Peyer's patch (tissue), 4 donors: ENCODE measurements at regions not wholly inside any gene's neighbourhood (a gene's known extent, or its start where the extent isn't known, plus 50 kb on each side); places are given as distances from the start of the nearest gene placed in this dataset.

Experiments used
- DNase-seq, 3 donors: peaks; one replicate each; pipeline ENCODE4 v3.0.0-alpha.2; 2017 to 2019
- H3K27ac ChIP-seq, 4 donors: fragments of 200-600 bp; sonication (generic); one replicate each; pipeline ENCODE4 v1.5.1; 2016 to 2019
- H3K27me3 ChIP-seq, 2 donors: fragments of 200-600 bp; sonication (generic); one replicate each; pipeline ENCODE4 v1.5.1; 2019
- H3K36me3 ChIP-seq, 3 donors: fragments of 200-600 bp; sonication (generic); one replicate each; pipeline ENCODE4 v1.5.1; 2016 to 2019
- H3K4me1 ChIP-seq, 4 donors: fragments of 200-600 bp; sonication (generic); one replicate each; pipeline ENCODE4 v1.5.1; 2016 to 2019
- H3K4me3 ChIP-seq, 4 donors: fragments of 200-600 bp; sonication (generic); 1 replicate in 3 of 4; 2 replicates in 1 of 4; pipeline ENCODE4 v1.5.1; 2016 to 2019; ENCODE audit warnings: mild to moderate bottlenecking in 1 of 4
- H3K9me3 ChIP-seq, 4 donors: fragments of 200-600 bp; sonication (generic); one replicate each; pipeline ENCODE4 v1.5.1; 2016 to 2019; ENCODE audit warnings: mild to moderate bottlenecking in 1 of 4
- CTCF ChIP-seq, 6 experiments: fragments of 450-650 bp in 4 of 6; fragments of 200-600 bp in 2 of 6; sonication (generic) in 1 of 6; IDR thresholded peaks; one replicate each; pipeline ENCODE4 v1.5.1; 2017 to 2019; ENCODE audit warnings: antibody characterized with exemption in 6 of 6, mild to moderate bottlenecking in 3 of 6, moderate library complexity in 1 of 6
- POLR2A ChIP-seq, 2 donors: fragments of 450-650 bp; IDR thresholded peaks; one replicate each; pipeline ENCODE4 v1.5.1; 2017; ENCODE audit warnings: antibody characterized with exemption in 2 of 2, mild to moderate bottlenecking in 2 of 2, moderate library complexity in 2 of 2

GRCh38 chr7:17144322-17144721 lies 154.1 kb upstream of the AHR start:
- no peak for TF ChIP-seq CTCF (IDR thresholded peaks at IDR 0.05)
- no peak for TF ChIP-seq POLR2A (IDR thresholded peaks at IDR 0.05)
- peaks cover 0 to 10% (median 3%) of the 10 kb centered on the region in 4 donors for H3K4me1 ChIP-seq
- H3K27ac ChIP-seq: peak overlapping the region in 1 of 4 donors; percentile 10
- peak overlapping the region in 1 of 4 donors; percentile 15 for H3K4me3 ChIP-seq
- DNase-seq: no peak
- no peaks in the 10 kb centered on the region for H3K9me3 ChIP-seq
- no peaks in the 10 kb centered on the region for H3K36me3 ChIP-seq
- no peaks in the 10 kb centered on the region for H3K27me3 ChIP-seq

GRCh38 chr7:17146621-17147020 lies 151.8 kb upstream of the AHR start:
- Histone ChIP-seq H3K36me3 (no peaks in the 10 kb centered on the region), H3K27ac (no peak overlapping the region), H3K9me3 (no peaks in the 10 kb centered on the region), H3K4me1 (peaks cover 0 to 10% (median 3%) of the 10 kb centered on the region in 4 donors), H3K4me3 (no peak overlapping the region), H3K27me3 (no peaks in the 10 kb centered on the region)
- TF ChIP-seq POLR2A (IDR thresholded peaks at IDR 0.05) (no peak), CTCF (IDR thresholded peaks at IDR 0.05) (no peak)
- no peak for DNase-seq

GRCh38 chr7:17147409-17147808 lies 151.0 kb upstream of the AHR start:
- DNase-seq: no peak
- no peak for TF ChIP-seq CTCF (IDR thresholded peaks at IDR 0.05)
- TF ChIP-seq POLR2A (IDR thresholded peaks at IDR 0.05): no peak
- no peaks in the 10 kb centered on the region for H3K9me3 ChIP-seq
- H3K36me3 ChIP-seq: no peaks in the 10 kb centered on the region
- H3K4me3 ChIP-seq: no peak overlapping the region
- no peak overlapping the region for H3K27ac ChIP-seq
- H3K4me1 ChIP-seq: peaks cover 0 to 10% (median 3%) of the 10 kb centered on the region in 4 donors
- no peaks in the 10 kb centered on the region for H3K27me3 ChIP-seq

- no peaks in the 10 kb centered on the region for H3K9me3 ChIP-seq
- DNase-seq: no peak
- no peaks in the 10 kb centered on the region for H3K27me3 ChIP-seq
- H3K4me3 ChIP-seq: no peak overlapping the region
- H3K27ac ChIP-seq: no peak overlapping the region
- TF ChIP-seq CTCF (IDR thresholded peaks at IDR 0.05) (no peak), POLR2A (IDR thresholded peaks at IDR 0.05) (no peak)
- H3K36me3 ChIP-seq: no peaks in the 10 kb centered on the region
- no peaks in the 10 kb centered on the region for H3K4me1 ChIP-seq
Measured at GRCh38 chr7:17150018-17150417, 148.4 kb upstream of the AHR start.

GRCh38 chr7:17152721-17153120 lies 145.7 kb upstream of the AHR start:
- no peaks in the 10 kb centered on the region for H3K36me3 ChIP-seq

More at GRCh38 chr7:17152721-17153120, 145.7 kb upstream of the AHR start:
- no peak for DNase-seq
- Histone ChIP-seq H3K27ac (no peak overlapping the region), H3K9me3 (no peaks in the 10 kb centered on the region), H3K27me3 (no peaks in the 10 kb centered on the region), H3K4me1 (no peaks in the 10 kb centered on the region), H3K4me3 (no peak overlapping the region)
- no peak for TF ChIP-seq CTCF (IDR thresholded peaks at IDR 0.05)
- TF ChIP-seq POLR2A (IDR thresholded peaks at IDR 0.05): no peak
